MM.1S (cell line): ENCODE measurements at regions not wholly inside any gene's neighbourhood (a gene's known extent, or its start where the extent isn't known, plus 50 kb on each side); places are given as distances from the start of the nearest gene placed in this dataset.

Experiments used
- DNase-seq: peaks from one replicate; pipeline ENCODE4 v3.0.0-alpha.2; 2015
- H2AFZ ChIP-seq: fragments of 300-600 bp; sonication (generic); 2 replicates; pipeline ENCODE4 v1.6.0; 2016; ENCODE audit warnings: antibody characterized with exemption, low read length
- H3F3A ChIP-seq: fragments of 300-600 bp; sonication (generic); 2 replicates; pipeline ENCODE4 v1.6.1; 2016; ENCODE audit warnings: mild to moderate bottlenecking, antibody characterized with exemption, low read length, moderate library complexity, mixed read lengths; ENCODE audit not compliant: insufficient read depth
- H3K27ac ChIP-seq: fragments of 300-600 bp; sonication (generic); 2 replicates; pipeline ENCODE4 v1.5.1; 2016; ENCODE audit warnings: mild to moderate bottlenecking, low read length
- H3K27me3 ChIP-seq: fragments of 300-600 bp; sonication (generic); replicated peaks from 2 replicates; pipeline ENCODE4 v1.6.0; 2016; ENCODE audit warnings: low read length; ENCODE audit not compliant: insufficient read depth
- H3K36me3 ChIP-seq: fragments of 300-600 bp; sonication (generic); replicated peaks from 2 replicates; pipeline ENCODE4 v1.6.1; 2016; ENCODE audit warnings: mild to moderate bottlenecking, low read length, mixed read lengths; ENCODE audit not compliant: insufficient read depth
- H3K4me1 ChIP-seq: fragments of 300-600 bp; sonication (generic); 2 replicates; pipeline ENCODE4 v1.6.1; 2016; ENCODE audit warnings: low read length, mixed read lengths
- H3K4me2 ChIP-seq: fragments of 300-600 bp; sonication (generic); 2 replicates; pipeline ENCODE4 v1.6.0; 2016; ENCODE audit warnings: low read depth, low read length
- H3K4me3 ChIP-seq: fragments of 300-600 bp; sonication (generic); 2 replicates; pipeline ENCODE4 v1.5.1; 2016; ENCODE audit warnings: low read length, mixed read lengths
- H3K79me2 ChIP-seq: fragments of 300-600 bp; sonication (generic); 2 replicates; pipeline ENCODE4 v1.6.1; 2016; ENCODE audit warnings: mixed run types, low read length, mixed read lengths
- H3K9ac ChIP-seq: fragments of 300-600 bp; sonication (generic); 2 replicates; pipeline ENCODE4 v1.6.1; 2016; ENCODE audit warnings: low read length, mixed read lengths
- H3K9me2 ChIP-seq: fragments of 300-600 bp; sonication (generic); replicated peaks from 2 replicates; pipeline ENCODE4 v1.6.1; 2016; ENCODE audit warnings: mild to moderate bottlenecking, low read length, mixed read lengths; ENCODE audit not compliant: insufficient read depth
- H3K9me3 ChIP-seq: fragments of 300-600 bp; sonication (generic); replicated peaks from 2 replicates; pipeline ENCODE4 v1.6.1; 2016; ENCODE audit warnings: mild to moderate bottlenecking, low read length, mixed read lengths; ENCODE audit not compliant: insufficient read depth
- H4K20me1 ChIP-seq: fragments of 300-600 bp; sonication (generic); 2 replicates; pipeline ENCODE4 v1.6.1; 2016; ENCODE audit warnings: mild to moderate bottlenecking, low read length, moderate library complexity, mixed read lengths; ENCODE audit not compliant: insufficient read depth
- EZH2 ChIP-seq: fragments of 300-600 bp; sonication (generic); optimal IDR thresholded peaks from 2 replicates; pipeline ENCODE3; 2017; ENCODE audit warnings: low read depth, mild to moderate bottlenecking, antibody characterized with exemption, low read length, mixed read lengths
- EZH2phosphoT487 ChIP-seq: fragments of 300-600 bp; sonication (generic); IDR thresholded peaks from 2 replicates; pipeline ENCODE4 v1.6.1; 2018; ENCODE audit warnings: antibody characterized with exemption, low read length
- TF ChIP-seq, protein P1 (sequence below): fragments of 300-600 bp; sonication (generic); IDR thresholded peaks from 2 replicates; pipeline ENCODE4 v1.5.1; 2016; ENCODE audit warnings: antibody characterized with exemption, low read length, mixed read lengths

- Histone ChIP-seq H3K4me1 (no peaks in the 10 kb centered on the region), H4K20me1 (no peaks in the 10 kb centered on the region), H2AFZ (no peak overlapping the region), H3K9me3 (no peaks in the 10 kb centered on the region), H3K27ac (no peak overlapping the region), H3K4me2 (no peak overlapping the region), H3K9me2 (no peaks in the 10 kb centered on the region; the same call in 1 of the 2 replicates), H3K9ac (no peak overlapping the region), H3F3A (no peaks in the 10 kb centered on the region), H3K79me2 (no peaks in the 10 kb centered on the region), H3K4me3 (no peak overlapping the region), H3K36me3 (no peaks in the 10 kb centered on the region), H3K27me3 (no peaks in the 10 kb centered on the region)
- no peak for DNase-seq
- TF ChIP-seq EZH2phosphoT487, result no peak
- TF ChIP-seq EZH2, result no peak
- TF ChIP-seq, protein P1, sequence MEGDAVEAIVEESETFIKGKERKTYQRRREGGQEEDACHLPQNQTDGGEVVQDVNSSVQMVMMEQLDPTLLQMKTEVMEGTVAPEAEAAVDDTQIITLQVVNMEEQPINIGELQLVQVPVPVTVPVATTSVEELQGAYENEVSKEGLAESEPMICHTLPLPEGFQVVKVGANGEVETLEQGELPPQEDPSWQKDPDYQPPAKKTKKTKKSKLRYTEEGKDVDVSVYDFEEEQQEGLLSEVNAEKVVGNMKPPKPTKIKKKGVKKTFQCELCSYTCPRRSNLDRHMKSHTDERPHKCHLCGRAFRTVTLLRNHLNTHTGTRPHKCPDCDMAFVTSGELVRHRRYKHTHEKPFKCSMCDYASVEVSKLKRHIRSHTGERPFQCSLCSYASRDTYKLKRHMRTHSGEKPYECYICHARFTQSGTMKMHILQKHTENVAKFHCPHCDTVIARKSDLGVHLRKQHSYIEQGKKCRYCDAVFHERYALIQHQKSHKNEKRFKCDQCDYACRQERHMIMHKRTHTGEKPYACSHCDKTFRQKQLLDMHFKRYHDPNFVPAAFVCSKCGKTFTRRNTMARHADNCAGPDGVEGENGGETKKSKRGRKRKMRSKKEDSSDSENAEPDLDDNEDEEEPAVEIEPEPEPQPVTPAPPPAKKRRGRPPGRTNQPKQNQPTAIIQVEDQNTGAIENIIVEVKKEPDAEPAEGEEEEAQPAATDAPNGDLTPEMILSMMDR, result no peak
Observed at GRCh38 chr7:19619122-19619521, 89.7 kb downstream of the POLR1F start.

- no peaks in the 10 kb centered on the region; the same call in 1 of the 2 replicates for H3K9me2 ChIP-seq
- H3F3A ChIP-seq, result no peaks in the 10 kb centered on the region
- H2AFZ ChIP-seq, result no peak overlapping the region
- H3K4me3 ChIP-seq, result no peak overlapping the region
- no peak overlapping the region for H3K27ac ChIP-seq
- H3K36me3 ChIP-seq, result no peaks in the 10 kb centered on the region
- H3K4me2 ChIP-seq, result no peak overlapping the region
- DNase-seq, result no peak
- H4K20me1 ChIP-seq, result no peaks in the 10 kb centered on the region
- H3K9ac ChIP-seq, result no peak overlapping the region
- no peaks in the 10 kb centered on the region for H3K9me3 ChIP-seq
- no peaks in the 10 kb centered on the region for H3K27me3 ChIP-seq
- no peak for TF ChIP-seq EZH2phosphoT487
- no peaks in the 10 kb centered on the region for H3K79me2 ChIP-seq
- no peaks in the 10 kb centered on the region for H3K4me1 ChIP-seq
Observed at GRCh38 chr7:19617901-19618300, 90.9 kb downstream of the POLR1F start.

DNA sequence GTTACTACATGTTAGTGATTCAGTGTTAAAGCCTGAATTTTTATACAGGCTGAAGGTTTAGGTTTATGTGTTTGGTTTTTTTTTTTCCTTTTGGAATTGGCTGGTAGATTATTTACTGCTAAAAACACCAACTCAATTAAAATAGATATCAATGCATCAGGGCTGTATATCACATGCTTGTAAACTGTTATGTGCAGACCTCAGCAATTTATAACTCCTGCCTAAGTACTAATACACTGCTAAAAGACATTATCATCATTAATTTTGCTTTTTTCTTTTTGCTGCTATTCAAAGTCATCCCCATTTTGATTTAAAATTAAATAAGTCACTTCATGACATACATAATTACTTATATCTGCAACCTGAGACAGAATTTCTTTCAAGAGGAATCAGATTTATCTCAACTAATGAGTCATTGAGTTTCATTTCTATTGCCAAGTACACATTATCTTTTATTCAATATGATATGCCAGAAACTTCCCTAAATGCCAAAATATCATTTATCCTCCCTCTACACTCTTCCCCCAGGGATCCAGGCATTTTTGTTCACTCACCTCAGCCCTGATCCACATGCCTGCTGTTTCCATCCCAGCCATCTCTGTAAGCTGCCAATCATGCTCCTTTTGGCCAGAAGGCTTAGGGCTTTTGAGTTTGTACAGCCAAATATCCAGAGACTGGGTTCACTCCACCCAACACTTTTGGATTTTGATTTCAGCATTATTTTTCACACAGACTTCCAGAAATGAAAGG, 98.5 kb downstream of the POLR1F start:
- Histone ChIP-seq H3F3A (no peaks in the 10 kb centered on the region), H4K20me1 (no peaks in the 10 kb centered on the region), H3K4me1 (no peaks in the 10 kb centered on the region), H3K27ac (no peak overlapping the region), H3K36me3 (no peaks in the 10 kb centered on the region), H3K9me3 (no peaks in the 10 kb centered on the region), H2AFZ (no peak overlapping the region), H3K4me2 (no peak overlapping the region), H3K4me3 (no peak overlapping the region), H3K9ac (no peak overlapping the region), H3K79me2 (no peaks in the 10 kb centered on the region), H3K9me2 (no peaks in the 10 kb centered on the region), H3K27me3 (no peaks in the 10 kb centered on the region)
- DNase-seq, result no peak
- TF ChIP-seq EZH2, result no peak
- TF ChIP-seq, protein P1, result no peak
- no peak for TF ChIP-seq EZH2phosphoT487

DNA sequence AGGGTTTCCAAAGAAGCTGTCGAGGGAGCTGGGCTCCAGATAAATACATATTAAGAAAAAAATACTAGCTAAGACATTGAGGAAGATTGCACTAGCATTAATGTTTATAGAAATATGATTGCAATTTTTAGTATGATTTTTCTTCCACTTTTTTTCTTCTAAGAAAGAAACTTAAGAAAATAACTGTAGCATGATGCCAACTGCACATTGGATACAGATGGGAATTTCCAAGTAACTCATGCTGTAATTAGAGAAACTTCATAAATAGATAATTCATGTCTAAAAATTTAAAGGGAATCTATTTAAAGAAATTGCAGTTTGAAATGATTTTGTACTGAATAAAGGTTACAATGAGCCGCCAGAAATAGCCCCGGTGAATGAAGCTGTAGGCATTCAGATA, 119.4 kb downstream of the POLR1F start:
- Histone ChIP-seq H3K27me3 (no peaks in the 10 kb centered on the region), H3K36me3 (no peaks in the 10 kb centered on the region), H3K4me2 (no peak overlapping the region), H3F3A (no peaks in the 10 kb centered on the region), H3K4me3 (no peak overlapping the region), H3K9me2 (no peaks in the 10 kb centered on the region), H3K27ac (no peak overlapping the region), H3K79me2 (no peaks in the 10 kb centered on the region), H4K20me1 (no peaks in the 10 kb centered on the region), H3K4me1 (no peaks in the 10 kb centered on the region), H3K9me3 (no peaks in the 10 kb centered on the region), H3K9ac (no peak overlapping the region), H2AFZ (no peak overlapping the region)
- TF ChIP-seq EZH2 (no peak), EZH2phosphoT487 (no peak)
- TF ChIP-seq, protein P1, result no peak
- DNase-seq, result no peak
